ENCODE measurements at regions not wholly inside any gene's neighbourhood (a gene's known extent, or its start where the extent isn't known, plus 50 kb on each side); places are given as distances from the start of the nearest gene placed in this dataset.

GRCh38 chr3:117910820-117911521 is 1123.7 kb downstream of the IGSF11 start:
- TF ChIP-seq RXRA (IDR thresholded peaks at IDR 0.05; ENCODE audit: borderline replicate concordance, low read depth) (no peak), CTCF (IDR thresholded peaks at IDR 0.05) (no peak), YY1 (IDR thresholded peaks at IDR 0.05; ENCODE audit: low read depth) (no peak), NRF1 (IDR thresholded peaks at IDR 0.05; ENCODE audit: low read depth, low read length) (no peak), TCF12 (IDR thresholded peaks at IDR 0.05) (peak; percentile 86), RCOR1 (IDR thresholded peaks at IDR 0.05; ENCODE audit: low read length) (peak; percentile 93), CHD2 (IDR thresholded peaks at IDR 0.05; ENCODE audit: low read length, partially characterized antibody) (peak; percentile 92), GATA2 (CRISPR knock-in tag; IDR thresholded peaks at IDR 0.05) (peak; percentile 81), JUND (IDR thresholded peaks at IDR 0.05) (no peak), SMC3 (IDR thresholded peaks at IDR 0.05; ENCODE audit: low read depth, low read length) (no peak; the same call in 1 of the 2 replicates), EZH2phosphoT487 (IDR thresholded peaks at IDR 0.05; ENCODE audit: borderline replicate concordance, low read depth) (no peak)
- TF ChIP-seq, protein P1, sequence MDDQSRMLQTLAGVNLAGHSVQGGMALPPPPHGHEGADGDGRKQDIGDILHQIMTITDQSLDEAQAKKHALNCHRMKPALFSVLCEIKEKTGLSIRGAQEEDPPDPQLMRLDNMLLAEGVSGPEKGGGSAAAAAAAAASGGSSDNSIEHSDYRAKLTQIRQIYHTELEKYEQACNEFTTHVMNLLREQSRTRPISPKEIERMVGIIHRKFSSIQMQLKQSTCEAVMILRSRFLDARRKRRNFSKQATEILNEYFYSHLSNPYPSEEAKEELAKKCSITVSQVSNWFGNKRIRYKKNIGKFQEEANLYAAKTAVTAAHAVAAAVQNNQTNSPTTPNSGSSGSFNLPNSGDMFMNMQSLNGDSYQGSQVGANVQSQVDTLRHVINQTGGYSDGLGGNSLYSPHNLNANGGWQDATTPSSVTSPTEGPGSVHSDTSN (IDR thresholded peaks at IDR 0.05) = peak; percentile 30; the same call in 1 of the 2 replicates
